GM19239 (cell line): ENCODE measurements at regions not wholly inside any gene's neighbourhood (a gene's known extent, or its start where the extent isn't known, plus 50 kb on each side); places are given as distances from the start of the nearest gene placed in this dataset.

Experiments
- DNase-seq: peaks from one replicate; pipeline ENCODE4 v3.0.0; 2011; ENCODE audit warnings: low spot score; ENCODE audit not compliant: insufficient read length
- FAIRE-seq: peaks from 2 replicates; lab custom pipeline; 2011; peaks lifted over from hg19 to GRCh38; lab: Jason Lieb, UNC

DNA sequence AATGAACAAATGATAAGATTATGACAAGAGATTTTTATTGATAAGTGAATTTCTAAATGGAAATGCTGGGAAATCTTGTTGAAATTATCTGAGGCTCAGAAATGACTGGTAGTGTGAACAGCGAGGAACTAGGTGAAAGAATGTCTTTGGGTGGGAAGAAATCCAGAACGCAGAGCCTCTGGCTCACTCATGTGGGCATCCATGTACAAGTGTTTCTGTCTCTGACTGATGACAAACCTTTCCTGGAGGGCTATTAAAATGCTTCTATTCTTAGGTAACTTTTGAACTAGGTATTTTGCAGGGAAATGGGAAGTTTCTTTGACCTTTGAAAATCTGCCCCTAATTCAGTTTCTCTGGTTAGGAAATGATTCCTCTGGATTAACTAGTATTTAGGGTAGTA is 598.6 kb downstream of the SLC4A3 start:
- no peak for FAIRE-seq
- DNase-seq: no peak

DNA sequence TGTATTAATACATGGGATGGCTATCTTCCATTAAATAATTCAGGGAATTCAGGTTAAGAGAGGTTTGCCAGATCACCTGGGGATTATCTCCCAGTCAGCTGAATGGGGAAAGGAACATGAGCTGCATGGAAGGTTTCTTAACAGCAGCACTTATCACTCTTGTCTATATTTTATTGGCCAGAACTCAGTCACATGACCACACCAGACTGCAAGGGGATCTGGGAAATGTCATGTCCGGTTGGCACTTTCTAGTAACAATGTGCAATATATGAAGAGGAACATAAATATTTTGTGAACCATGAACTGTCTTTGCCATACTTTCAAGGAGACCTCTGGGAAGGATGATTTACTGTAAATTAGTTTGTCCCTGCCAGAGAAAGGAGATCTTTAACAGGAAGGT is 599.1 kb downstream of the SLC4A3 start:
- FAIRE-seq (no peak), DNase-seq (no peak)

- no peak for DNase-seq
- FAIRE-seq: no peak
These were observed 600.0 kb downstream of the SLC4A3 start for GRCh38 chr2:220227266-220227920.

DNA sequence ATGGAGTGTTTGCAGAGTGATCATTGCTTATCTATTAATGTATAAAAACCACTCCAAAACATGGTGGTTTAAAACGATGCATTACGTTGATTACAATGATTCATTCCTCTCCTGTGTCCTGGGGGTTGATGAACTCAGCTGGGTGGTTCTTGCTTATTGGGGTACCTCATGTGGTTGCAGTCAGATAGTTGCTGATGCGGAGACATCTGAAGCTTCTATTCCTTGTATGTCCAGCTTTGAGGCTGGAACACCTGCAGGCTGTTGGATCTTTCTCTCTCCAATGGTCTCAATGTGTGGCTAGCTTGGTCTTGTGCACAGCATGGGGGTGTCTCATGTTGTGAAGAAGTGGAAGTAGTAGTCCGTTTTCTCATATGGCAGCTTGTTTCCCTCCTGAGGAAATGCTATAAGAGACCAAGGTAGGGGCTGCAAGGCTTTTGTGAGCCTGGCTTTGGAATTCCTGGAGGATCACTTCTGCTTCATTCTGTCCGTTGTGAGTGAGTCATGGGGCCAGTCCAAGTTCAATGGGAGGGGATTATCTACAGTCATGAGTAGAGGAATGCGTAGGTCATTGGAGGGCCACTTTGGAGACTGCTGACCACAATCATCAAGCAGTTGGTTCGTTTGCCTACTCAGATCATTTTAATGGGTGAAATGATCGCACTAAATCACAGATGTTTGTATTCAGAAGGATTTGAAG is 601.0 kb downstream of the SLC4A3 start:
- DNase-seq (no peak), FAIRE-seq (no peak)

GRCh38 chr2:220240641-220241040 is 613.2 kb downstream of the SLC4A3 start:
- FAIRE-seq (no peak), DNase-seq (no peak)

DNA sequence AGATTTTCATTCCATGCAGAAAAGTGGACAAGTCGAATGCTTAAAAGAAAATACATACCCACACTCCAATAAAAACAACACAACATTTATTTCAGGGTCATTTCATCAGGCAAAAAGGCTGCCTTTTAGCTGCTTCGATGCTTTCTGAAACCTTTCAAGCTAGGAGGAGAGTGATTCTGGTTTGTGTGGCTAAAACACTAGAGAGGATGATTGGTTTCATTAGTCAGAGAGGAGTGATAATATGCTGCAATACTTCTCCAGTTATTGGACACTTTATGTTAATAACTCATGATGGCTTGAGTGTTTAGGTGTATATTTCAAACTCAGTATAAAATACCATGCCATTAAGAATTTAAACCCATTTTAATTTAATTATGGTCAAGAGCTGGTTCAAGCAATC is 614.0 kb downstream of the SLC4A3 start:
- no peak for FAIRE-seq
- no peak for DNase-seq

- no peak for FAIRE-seq
- DNase-seq: no peak
These were observed 616.1 kb downstream of the SLC4A3 start for GRCh38 chr2:220243571-220243970.

DNA sequence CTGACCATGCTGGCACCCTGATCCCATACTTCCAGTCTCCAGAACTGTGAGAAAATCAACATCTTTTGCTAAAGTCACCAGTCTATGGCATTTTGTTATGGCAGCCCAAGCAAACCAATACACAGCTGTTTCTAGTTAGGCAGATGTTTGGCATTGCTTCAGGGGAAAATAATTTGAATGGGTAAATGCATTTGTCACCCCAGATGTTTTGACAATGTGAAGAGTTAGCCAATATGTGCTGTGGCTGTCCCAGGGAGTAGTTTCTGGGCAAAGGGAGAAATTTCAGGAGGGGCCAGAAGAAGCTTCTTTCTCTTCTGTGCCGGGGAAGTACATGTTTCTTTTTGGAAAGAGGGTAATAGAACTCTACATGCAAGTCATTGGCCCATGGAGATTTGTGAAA is 619.0 kb downstream of the SLC4A3 start:
- no peak for DNase-seq

GRCh38 chr2:220247588-220248350 is 620.3 kb downstream of the SLC4A3 start:
- no peak for FAIRE-seq

More for the DNA sequence above, 619.0 kb downstream of the SLC4A3 start:
- no peak for FAIRE-seq

DNA sequence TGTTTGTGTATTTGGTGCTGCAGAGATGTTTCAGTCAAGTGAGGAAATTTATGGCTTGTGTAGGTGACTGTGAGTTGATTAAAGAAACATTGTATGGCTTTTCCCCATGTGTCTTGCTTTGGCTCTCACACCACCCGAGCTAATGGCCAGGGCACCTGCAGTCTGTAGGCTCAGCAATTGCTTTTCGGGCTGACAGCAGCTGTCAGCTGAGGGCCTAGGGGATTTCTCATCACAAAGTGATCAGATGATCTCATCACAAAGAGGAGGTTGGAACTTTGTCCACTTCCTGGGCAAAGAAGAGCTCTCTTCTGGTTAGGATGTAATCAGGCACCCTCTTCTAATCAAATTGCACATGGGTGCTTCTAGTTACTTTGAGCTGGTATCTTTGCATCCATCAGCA is 632.2 kb downstream of the SLC4A3 start:
- no peak for DNase-seq
- FAIRE-seq: no peak

More at GRCh38 chr2:220247588-220248350, 620.3 kb downstream of the SLC4A3 start:
- DNase-seq: no peak

GRCh38 chr2:220263300-220263699 is 635.9 kb downstream of the SLC4A3 start:
- no peak for DNase-seq
- no peak for FAIRE-seq

- no peak for FAIRE-seq
- no peak for DNase-seq
These were observed 641.9 kb downstream of the SLC4A3 start for GRCh38 chr2:220269367-220269766.

- FAIRE-seq (no peak), DNase-seq (no peak)
These were observed 643.1 kb downstream of the SLC4A3 start for GRCh38 chr2:220270481-220271070.

GRCh38 chr2:220272656-220273055 is 645.2 kb downstream of the SLC4A3 start:
- DNase-seq (no peak), FAIRE-seq (no peak)

DNA sequence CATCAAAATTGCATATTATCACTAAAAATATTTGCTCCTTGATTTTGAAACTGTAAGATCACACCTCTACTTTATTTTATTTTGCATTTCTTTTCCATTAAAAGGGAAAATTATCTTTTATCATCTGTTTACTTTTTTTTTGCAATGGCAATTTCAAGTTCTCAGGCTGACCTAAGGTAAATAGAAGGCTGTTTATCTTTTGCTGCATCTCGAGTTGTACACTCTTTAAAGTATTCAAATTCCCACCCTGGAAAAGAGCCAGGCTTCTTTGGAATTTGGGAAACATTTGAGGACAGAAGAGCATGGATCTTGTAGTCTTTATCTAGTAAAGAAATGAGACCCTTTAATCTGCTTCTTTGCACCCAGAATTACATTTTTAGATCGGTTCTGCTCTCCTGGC is 645.7 kb downstream of the SLC4A3 start:
- FAIRE-seq (no peak), DNase-seq (no peak)

DNA sequence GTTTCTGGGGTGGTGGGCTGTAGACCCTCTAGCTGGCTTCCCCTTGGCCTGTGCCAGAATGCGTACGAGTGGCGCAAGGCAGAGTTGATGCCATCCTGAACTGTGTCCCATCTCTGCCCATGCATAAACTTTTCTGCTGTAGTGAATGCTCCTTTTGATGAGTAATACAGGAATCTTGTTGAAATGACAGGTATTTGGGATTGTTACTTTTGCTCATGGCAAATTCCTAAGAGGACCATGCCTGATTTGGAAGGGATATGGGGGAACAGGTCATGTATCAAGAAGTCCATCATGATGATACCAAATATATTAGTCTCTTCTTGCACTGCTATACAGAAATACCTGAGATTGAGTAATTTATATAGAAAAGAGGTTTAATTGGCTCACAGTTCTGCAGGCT is 648.0 kb downstream of the SLC4A3 start:
- no peak for FAIRE-seq
- DNase-seq: no peak

- DNase-seq (no peak), FAIRE-seq (no peak)
These were observed 649.5 kb downstream of the SLC4A3 start for GRCh38 chr2:220276741-220277444.

GRCh38 chr2:220277445-220277975 is 650.1 kb downstream of the SLC4A3 start:
- DNase-seq: no peak
- no peak for FAIRE-seq

DNA sequence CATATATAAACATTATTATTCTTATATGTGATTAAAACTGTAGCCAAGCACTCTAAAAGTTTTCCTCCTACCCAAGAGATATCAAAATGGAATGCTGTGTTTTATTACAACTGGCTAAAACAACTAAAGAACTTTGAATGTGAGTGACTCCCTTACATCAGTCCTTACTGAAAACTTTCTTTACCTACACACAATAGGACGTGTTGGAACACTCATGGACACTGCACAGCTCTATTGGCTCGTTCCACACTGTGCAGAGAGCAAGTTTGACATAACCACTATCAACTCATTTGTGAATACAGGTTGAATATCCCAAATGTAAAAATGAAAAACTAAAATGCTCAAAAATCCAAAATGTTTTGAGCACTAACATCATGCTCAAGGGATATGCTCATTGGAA is 650.6 kb downstream of the SLC4A3 start:
- FAIRE-seq: no peak

GRCh38 chr2:220279372-220279771 is 651.9 kb downstream of the SLC4A3 start:
- DNase-seq (no peak), FAIRE-seq (no peak)

More for the DNA sequence above, 650.6 kb downstream of the SLC4A3 start:
- no peak for DNase-seq
